OCI-LY7 (cell line): ENCODE measurements at regions not wholly inside any gene's neighbourhood (a gene's known extent, or its start where the extent isn't known, plus 50 kb on each side); places are given as distances from the start of the nearest gene placed in this dataset.

Experiments used
- BruUV-seq: library from RNA; stranded (reverse); fragments of 400-500 nt; replicated peaks from 2 replicates; lab custom pipeline; 2021; lab: Mats Ljungman, UMichigan
- CTCF ChIA-PET: fragments of 300-600 bp; sonication (Branson Sonifier 250); formaldehyde crosslinking; loops from one replicate; lab custom pipeline; 2022; ENCODE audit warnings: antibody characterized with exemption; ENCODE audit not compliant: unreplicated experiment; lab: Charles Lee
- POLR2A ChIA-PET: fragments of 300-600 bp; sonication (Branson Sonifier 250); formaldehyde crosslinking; loops from one replicate; lab custom pipeline; 2022; ENCODE audit warnings: antibody characterized with exemption; lab: Charles Lee
- DNase-seq: peaks from one replicate; pipeline ENCODE4 v3.0.0-alpha.2; 2015; ENCODE audit warnings: low spot score
- H2AFZ ChIP-seq: fragments of 200-600 bp; sonication (generic), shearing (Covaris generic); 2 replicates; pipeline ENCODE4 v1.6.1; 2014; ENCODE audit warnings: mild to moderate bottlenecking, antibody characterized with exemption, low read length, moderate library complexity
- H3K27ac ChIP-seq: fragments of 200-600 bp; sonication (generic); 2 replicates; pipeline ENCODE4 v1.5.1; 2014; ENCODE audit warnings: mixed run types, low read depth, mild to moderate bottlenecking, moderate library complexity, low read length, inconsistent platforms; ENCODE audit not compliant: poor library complexity, severe bottlenecking
- H3K36me3 ChIP-seq: fragments of 200-600 bp; sonication (generic); 2 replicates; pipeline ENCODE4 v1.6.1; 2014; ENCODE audit warnings: mild to moderate bottlenecking, antibody characterized with exemption, low read length, moderate library complexity, mixed read lengths; ENCODE audit not compliant: insufficient read depth
- H3K4me1 ChIP-seq: fragments of 200-600 bp; sonication (generic); 2 replicates; pipeline ENCODE4 v1.5.1; 2014; ENCODE audit warnings: mild to moderate bottlenecking, low read length; ENCODE audit not compliant: insufficient read depth, poor library complexity, severe bottlenecking
- H3K4me2 ChIP-seq: fragments of 200-600 bp; sonication (generic); 2 replicates; pipeline ENCODE4 v1.6.1; 2014; ENCODE audit warnings: mild to moderate bottlenecking, low read length
- H3K4me3 ChIP-seq: fragments of 200-600 bp; sonication (generic); 2 replicates; pipeline ENCODE4 v1.5.1; 2014; ENCODE audit warnings: mild to moderate bottlenecking, low read depth, low read length; ENCODE audit not compliant: poor library complexity, severe bottlenecking
- H3K79me2 ChIP-seq: fragments of 200-600 bp; sonication (generic); 2 replicates; pipeline ENCODE4 v1.6.1; 2016; ENCODE audit warnings: low read depth, mild to moderate bottlenecking, low read length, moderate library complexity, mixed read lengths; ENCODE audit not compliant: insufficient read depth
- H3K9me2 ChIP-seq: fragments of 200-600 bp; sonication (generic); 2 replicates; pipeline ENCODE4 v1.6.1; 2016; ENCODE audit warnings: mild to moderate bottlenecking, low read length, mixed read lengths; ENCODE audit not compliant: insufficient read depth
- H3K9me3 ChIP-seq: fragments of 200-600 bp; sonication (generic); 2 replicates; pipeline ENCODE4 v1.6.1; 2014; ENCODE audit warnings: mild to moderate bottlenecking, mixed run types, low read length, mixed read lengths
- H4K20me1 ChIP-seq: fragments of 200-600 bp; sonication (generic); 2 replicates; pipeline ENCODE4 v1.6.1; 2014; ENCODE audit warnings: mild to moderate bottlenecking, antibody characterized with exemption, low read length, moderate library complexity, mixed read lengths; ENCODE audit not compliant: insufficient read depth
- CTCF ChIP-seq: fragments of 200-600 bp; sonication (generic); conservative IDR thresholded peaks from 2 replicates; pipeline ENCODE4 v1.5.1; 2014; ENCODE audit warnings: mild to moderate bottlenecking, antibody characterized with exemption, low read length, moderate library complexity, mixed read lengths
- EZH2phosphoT487 ChIP-seq: fragments of 200-600 bp; sonication (generic); IDR thresholded peaks from 2 replicates; pipeline ENCODE4 v1.6.1; 2018; ENCODE audit warnings: low read depth, borderline replicate concordance, mild to moderate bottlenecking, mixed run types, antibody characterized with exemption, low read length, moderate library complexity, mixed read lengths
- intact Hi-C: fragments of 100-400 bp; cut with micrococcal nuclease; formaldehyde crosslinking; loops from one replicate; pipeline ENCODE4 v1.10.0; 2022; ENCODE audit not compliant: unreplicated experiment

- DNase-seq: no peak
- H3K4me1 ChIP-seq: no peaks in the 10 kb centered on the region
- no peaks in the 10 kb centered on the region for H3K9me2 ChIP-seq
- H3K27ac ChIP-seq: no peak overlapping the region
- intact Hi-C loops: no loop called here
- ChIA-PET CTCF (no interaction called here), POLR2A (interaction anchor here (0.7 kb wide), 1 partner anchor 15 kb away, joined by 4 read pairs; no protein-coding TSS in a partner anchor)
- BruUV-seq: no TSS peak
- H4K20me1 ChIP-seq: no peaks in the 10 kb centered on the region
- H3K9me3 ChIP-seq: no peaks in the 10 kb centered on the region
- no peaks in the 10 kb centered on the region for H3K79me2 ChIP-seq
- TF ChIP-seq EZH2phosphoT487 (no peak), CTCF (no peak)
- no peaks in the 10 kb centered on the region for H3K36me3 ChIP-seq
- H3K4me2 ChIP-seq: no peak overlapping the region
- H2AFZ ChIP-seq: no peak overlapping the region
- no peak overlapping the region for H3K4me3 ChIP-seq
Measured at GRCh38 chr6:137646484-137646883, 152.3 kb upstream of the OLIG3 start.

- Histone ChIP-seq H3K4me3 (no peak overlapping the region), H4K20me1 (no peaks in the 10 kb centered on the region), H3K27ac (no peak overlapping the region), H3K4me1 (no peaks in the 10 kb centered on the region), H3K4me2 (no peak overlapping the region), H2AFZ (no peak overlapping the region), H3K36me3 (no peaks in the 10 kb centered on the region), H3K9me2 (no peaks in the 10 kb centered on the region), H3K79me2 (no peaks in the 10 kb centered on the region), H3K9me3 (no peaks in the 10 kb centered on the region)
- TF ChIP-seq CTCF (no peak), EZH2phosphoT487 (no peak)
- intact Hi-C loops: no loop called here
- CTCF ChIA-PET: no interaction called here
- BruUV-seq: no TSS peak
- no peak for DNase-seq
- POLR2A ChIA-PET: no interaction called here
Measured at GRCh38 chr6:137647762-137648447, 153.7 kb upstream of the OLIG3 start.

GRCh38 chr6:137650720-137651119, 156.5 kb upstream of the OLIG3 start:
- Histone ChIP-seq H2AFZ (no peak overlapping the region), H3K4me3 (no peak overlapping the region), H3K36me3 (no peaks in the 10 kb centered on the region), H4K20me1 (no peaks in the 10 kb centered on the region), H3K4me1 (no peaks in the 10 kb centered on the region), H3K9me2 (no peaks in the 10 kb centered on the region), H3K9me3 (no peaks in the 10 kb centered on the region), H3K27ac (no peak overlapping the region), H3K4me2 (no peak overlapping the region), H3K79me2 (no peaks in the 10 kb centered on the region)
- intact Hi-C loops: no loop called here
- BruUV-seq: no TSS peak
- ChIA-PET POLR2A (no interaction called here), CTCF (no interaction called here)
- TF ChIP-seq EZH2phosphoT487: no peak
- TF ChIP-seq CTCF: no peak
- no peak for DNase-seq
